ENCODE measurements at regions not wholly inside any gene's neighbourhood (a gene's known extent, or its start where the extent isn't known, plus 50 kb on each side); places are given as distances from the start of the nearest gene placed in this dataset.
A peak's percentile ranks its signal among the peaks of the same experiment; 100 is the strongest.

- no peak overlapping the region for H3K27ac ChIP-seq (ENCODE audit: low read depth in 2 of 2, low read length in 1 of 2)
- H3K9me2 ChIP-seq: no peaks in the 10 kb centered on the region
- H3K9ac ChIP-seq: no peak overlapping the region
- 0 out of 2 replicates have a peak overlapping the region, but pooled peaks have one; percentile 39 for H2AFZ ChIP-seq (ENCODE audit: low read depth)
- ChIA-PET CTCF (no interaction called here), POLR2A (no interaction called here)
- H4K20me1 ChIP-seq (ENCODE audit: insufficient read depth): no peaks in the 10 kb centered on the region
- H3K4me3 ChIP-seq (ENCODE audit: low read depth in 2 of 2, low read length in 1 of 2): no peak overlapping the region
- peaks cover 0 to 17% of the 10 kb centered on the region in 2 experiments; a peak in 2 of 4 replicates for H3K4me1 ChIP-seq (ENCODE audit: control insufficient read depth in 1 of 2, insufficient read depth in 2 of 2, low read depth in 1 of 2, low read length in 1 of 2)
- no peaks in the 10 kb centered on the region for H3F3A ChIP-seq (replicated peaks; ENCODE audit: insufficient read depth)
- no peaks in the 10 kb centered on the region for H3K27me3 ChIP-seq (ENCODE audit: insufficient read depth)
- no peaks in the 10 kb centered on the region for H3K79me2 ChIP-seq (ENCODE audit: insufficient read depth)
- H3K36me3 ChIP-seq (replicated peaks in 1 of 2; ENCODE audit: control insufficient read depth in 1 of 2, insufficient read depth in 2 of 2, low read length in 1 of 2): no peaks in the 10 kb centered on the region
- DNase-seq: no peak
- WGBS (ENCODE audit: low lambda C conversion rate): 77% methylated on average over 2 of the region's 2 CpGs
- no peak overlapping the region for H3K4me2 ChIP-seq
- no peak for TF ChIP-seq RFX5 (IDR thresholded peaks at IDR 0.05; ENCODE audit: low read length)
- no peak for TF ChIP-seq FOXJ3 (CRISPR knock-in tag; IDR thresholded peaks at IDR 0.05)
- TF ChIP-seq MAX (IDR thresholded peaks at IDR 0.05; ENCODE audit: low read depth): no peak
- TF ChIP-seq ZBTB33 (IDR thresholded peaks at IDR 0.05; ENCODE audit: borderline replicate concordance, low read depth): no peak
- no peak for TF ChIP-seq REST (IDR thresholded peaks at IDR 0.05; ENCODE audit: low read depth, low read length)
- H3K9me3 ChIP-seq: no peaks in the 10 kb centered on the region
These were observed 61.2 kb downstream of the PPP1R3C start for GRCh38 chr10:91571671-91572070.

GRCh38 chr10:91570220-91570619 lies 62.7 kb downstream of the PPP1R3C start:
- no peak for DNase-seq
- Histone ChIP-seq H3K27me3 (ENCODE audit: insufficient read depth) (no peaks in the 10 kb centered on the region), H3K9me3 (no peaks in the 10 kb centered on the region), H3F3A (replicated peaks; ENCODE audit: insufficient read depth) (no peaks in the 10 kb centered on the region), H3K36me3 (replicated peaks in 1 of 2; ENCODE audit: control insufficient read depth in 1 of 2, insufficient read depth in 2 of 2, low read length in 1 of 2) (no peaks in the 10 kb centered on the region), H4K20me1 (ENCODE audit: insufficient read depth) (no peaks in the 10 kb centered on the region), H3K9me2 (no peaks in the 10 kb centered on the region), H2AFZ (ENCODE audit: low read depth) (no peak overlapping the region), H3K79me2 (ENCODE audit: insufficient read depth) (no peaks in the 10 kb centered on the region), H3K4me1 (ENCODE audit: control insufficient read depth in 1 of 2, insufficient read depth in 2 of 2, low read depth in 1 of 2, low read length in 1 of 2) (peaks cover 0 to 5% of the 10 kb centered on the region in 2 experiments; a peak in 2 of 4 replicates), H3K4me2 (no peak overlapping the region), H3K4me3 (ENCODE audit: low read depth in 2 of 2, low read length in 1 of 2) (no peak overlapping the region), H3K9ac (no peak overlapping the region), H3K27ac (ENCODE audit: low read depth in 2 of 2, low read length in 1 of 2) (no peak overlapping the region)
- ChIA-PET POLR2A (no interaction called here), CTCF (no interaction called here)
- TF ChIP-seq MXI1 (IDR thresholded peaks at IDR 0.05; ENCODE audit: low read depth, low read length) (no peak), FOSL2 (IDR thresholded peaks at IDR 0.05; ENCODE audit: borderline replicate concordance, low read depth) (no peak), YY1 (IDR thresholded peaks at IDR 0.05; ENCODE audit: low read depth) (no peak), NFIC (IDR thresholded peaks at IDR 0.05; ENCODE audit: borderline replicate concordance) (no peak), RAD21 (IDR thresholded peaks at IDR 0.05; ENCODE audit: low read length) (no peak), FOXM1 (IDR thresholded peaks at IDR 0.05; ENCODE audit: low read depth) (no peak), GABPA (IDR thresholded peaks at IDR 0.05; ENCODE audit: low read depth) (no peak), ZBTB33 (IDR thresholded peaks at IDR 0.05; ENCODE audit: borderline replicate concordance, low read depth) (no peak), JUND (IDR thresholded peaks at IDR 0.05) (no peak), USF2 (IDR thresholded peaks at IDR 0.05; ENCODE audit: borderline replicate concordance, low read depth, low read length) (no peak)
- 89% methylated on average over 3 of the region's 3 CpGs for WGBS (ENCODE audit: low lambda C conversion rate)
